Mucosa of descending colon (tissue), 3 donors: ENCODE measurements at regions not wholly inside any gene's neighbourhood (a gene's known extent, or its start where the extent isn't known, plus 50 kb on each side); places are given as distances from the start of the nearest gene placed in this dataset.

Experiments
- ATAC-seq: fragments of 200-7000 bp; cut with Tn5 transposase; one replicate; pipeline ENCODE4 v1.9.1; 2020; ENCODE audit warnings: mild to moderate bottlenecking, moderate library complexity
- DNase-seq, 3 donors: peaks; one replicate each; pipeline ENCODE4 v3.0.0-alpha.2; 2020
- H3K36me3 ChIP-seq: fragments of 200-600 bp; one replicate; pipeline ENCODE4 v1.8.0; 2021; ENCODE audit warnings: low read depth, mild to moderate bottlenecking
- H3K4me1 ChIP-seq: fragments of 200-600 bp; one replicate; pipeline ENCODE4 v1.8.0; 2021; ENCODE audit warnings: low read depth, mild to moderate bottlenecking
- H3K4me3 ChIP-seq: fragments of 200-600 bp; one replicate; pipeline ENCODE4 v1.8.0; 2021; ENCODE audit warnings: mild to moderate bottlenecking
- H3K9me3 ChIP-seq: fragments of 200-600 bp; one replicate; pipeline ENCODE4 v1.8.0; 2021; ENCODE audit warnings: mild to moderate bottlenecking
- intact Hi-C, 2 donors: fragments of 100-400 bp; cut with DNase I in 1 of 2; cut with micrococcal nuclease in 1 of 2; formaldehyde crosslinking; loops; one replicate each; pipeline versions ENCODE4 v1.11.0 to v1.11.1; 2022; cut with DNase I, micrococcal nuclease
- TF ChIP-seq, protein P1 (sequence below): fragments of 200-600 bp; IDR thresholded peaks from one replicate; pipeline ENCODE4 v1.8.0; 2022; ENCODE audit warnings: antibody characterized with exemption, mild to moderate bottlenecking
- donor health status: DM: no; HTN: no; CAD: no; lungs with moderate emphysema.
- donor health status: DM: no; HTN: no; CAD: no.
- donor health status: DM: no; HTN: yes; CAD: no.

DNA sequence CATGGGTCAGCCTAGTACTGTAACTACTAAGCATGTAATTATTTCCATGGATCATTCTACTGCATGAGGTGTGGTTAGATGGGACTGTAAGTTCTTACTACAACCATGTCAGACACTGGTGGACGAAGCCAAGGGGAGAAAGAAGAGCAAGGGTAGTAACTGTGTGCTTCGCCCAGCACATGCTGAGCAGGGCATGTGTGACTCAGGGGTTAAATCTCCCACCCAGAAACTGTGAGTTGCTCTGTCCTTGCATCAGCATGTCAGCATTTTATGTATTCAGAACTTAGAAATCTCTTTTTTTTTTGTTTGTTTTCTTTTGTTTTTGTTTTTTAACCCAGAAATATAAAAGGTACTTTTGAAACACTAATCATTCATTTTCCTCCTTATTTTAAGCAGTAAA, 436.6 kb upstream of the KLF12 start:
- Histone ChIP-seq H3K9me3 (no peaks in the 10 kb centered on the region), H3K4me1 (no peaks in the 10 kb centered on the region), H3K36me3 (no peaks in the 10 kb centered on the region), H3K4me3 (no peak overlapping the region)
- intact Hi-C loops = no loop called here
- no peak for DNase-seq
- no peak for ATAC-seq
- TF ChIP-seq, protein P1, sequence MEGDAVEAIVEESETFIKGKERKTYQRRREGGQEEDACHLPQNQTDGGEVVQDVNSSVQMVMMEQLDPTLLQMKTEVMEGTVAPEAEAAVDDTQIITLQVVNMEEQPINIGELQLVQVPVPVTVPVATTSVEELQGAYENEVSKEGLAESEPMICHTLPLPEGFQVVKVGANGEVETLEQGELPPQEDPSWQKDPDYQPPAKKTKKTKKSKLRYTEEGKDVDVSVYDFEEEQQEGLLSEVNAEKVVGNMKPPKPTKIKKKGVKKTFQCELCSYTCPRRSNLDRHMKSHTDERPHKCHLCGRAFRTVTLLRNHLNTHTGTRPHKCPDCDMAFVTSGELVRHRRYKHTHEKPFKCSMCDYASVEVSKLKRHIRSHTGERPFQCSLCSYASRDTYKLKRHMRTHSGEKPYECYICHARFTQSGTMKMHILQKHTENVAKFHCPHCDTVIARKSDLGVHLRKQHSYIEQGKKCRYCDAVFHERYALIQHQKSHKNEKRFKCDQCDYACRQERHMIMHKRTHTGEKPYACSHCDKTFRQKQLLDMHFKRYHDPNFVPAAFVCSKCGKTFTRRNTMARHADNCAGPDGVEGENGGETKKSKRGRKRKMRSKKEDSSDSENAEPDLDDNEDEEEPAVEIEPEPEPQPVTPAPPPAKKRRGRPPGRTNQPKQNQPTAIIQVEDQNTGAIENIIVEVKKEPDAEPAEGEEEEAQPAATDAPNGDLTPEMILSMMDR = no peak

DNA sequence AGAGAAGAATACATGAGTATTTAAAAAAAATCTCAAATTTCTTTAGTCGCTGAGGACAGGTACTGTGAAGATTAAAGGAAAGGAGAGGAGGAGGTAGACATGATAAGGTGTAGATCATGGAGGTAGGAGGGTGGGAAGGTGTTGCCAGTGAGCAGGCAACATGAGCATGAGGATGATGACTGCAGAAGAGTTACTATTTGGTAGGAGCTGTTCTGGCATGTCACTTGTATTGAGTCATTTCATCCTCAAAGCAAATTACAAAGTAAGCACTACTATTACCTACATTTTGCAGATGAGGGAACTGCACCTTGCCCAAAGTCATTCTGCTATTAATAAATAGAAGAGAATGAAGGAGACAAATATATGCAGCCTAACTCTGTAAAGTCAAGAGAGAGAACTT, 435.8 kb upstream of the KLF12 start:
- Histone ChIP-seq H3K9me3 (no peaks in the 10 kb centered on the region), H3K4me1 (no peaks in the 10 kb centered on the region), H3K4me3 (no peak overlapping the region), H3K36me3 (no peaks in the 10 kb centered on the region)
- ATAC-seq (no peak), DNase-seq (no peak)
- intact Hi-C loops = no loop called here
- TF ChIP-seq, protein P1 = no peak

DNA sequence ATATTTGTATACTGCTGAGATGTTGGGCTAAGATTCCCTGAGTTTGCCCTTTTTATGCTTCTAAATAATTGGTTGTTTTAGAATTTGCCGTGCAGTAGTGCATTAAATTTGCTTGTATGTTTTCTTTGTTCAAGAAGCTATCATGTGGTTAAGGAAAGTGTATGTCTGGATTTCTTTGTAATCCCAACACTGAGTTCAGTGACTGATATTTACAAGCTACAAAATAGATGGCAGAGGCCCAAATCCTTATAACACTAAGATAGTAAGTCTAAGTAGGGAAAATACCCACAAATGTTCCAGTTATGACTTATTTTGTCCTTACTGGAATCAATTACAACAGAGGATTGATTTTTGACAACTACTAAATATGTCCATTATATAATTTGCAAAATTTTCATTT, 435.0 kb upstream of the KLF12 start:
- H3K9me3 ChIP-seq = no peaks in the 10 kb centered on the region
- TF ChIP-seq, protein P1 = no peak
- H3K4me1 ChIP-seq = no peaks in the 10 kb centered on the region
- intact Hi-C loops = no loop called here
- no peak overlapping the region for H3K4me3 ChIP-seq
- ATAC-seq (no peak), DNase-seq (no peak)
- H3K36me3 ChIP-seq = no peaks in the 10 kb centered on the region

DNA sequence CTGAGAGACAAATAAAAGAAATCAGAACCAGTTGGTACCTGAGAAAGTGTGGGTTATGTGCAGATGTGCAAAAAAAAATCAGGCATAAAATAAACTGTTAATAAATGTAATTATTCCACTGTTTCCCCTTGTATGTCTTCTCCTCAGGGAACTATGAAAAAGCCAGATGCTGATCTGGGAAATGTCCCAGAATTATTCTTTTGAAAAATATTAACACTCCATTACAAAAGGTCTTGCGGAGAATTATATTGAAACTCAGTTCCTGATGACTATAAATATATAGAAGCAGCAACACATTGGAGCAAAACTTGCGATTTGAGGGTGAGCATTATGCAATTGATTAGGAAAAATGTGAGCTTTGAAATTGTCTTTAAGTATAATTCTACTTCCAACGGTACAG, 433.3 kb upstream of the KLF12 start:
- H3K4me1 ChIP-seq = no peaks in the 10 kb centered on the region
- ATAC-seq (no peak), DNase-seq (no peak)
- intact Hi-C loops = no loop called here
- no peaks in the 10 kb centered on the region for H3K9me3 ChIP-seq
- H3K4me3 ChIP-seq = no peak overlapping the region
- TF ChIP-seq, protein P1 = no peak
- H3K36me3 ChIP-seq = no peaks in the 10 kb centered on the region

DNA sequence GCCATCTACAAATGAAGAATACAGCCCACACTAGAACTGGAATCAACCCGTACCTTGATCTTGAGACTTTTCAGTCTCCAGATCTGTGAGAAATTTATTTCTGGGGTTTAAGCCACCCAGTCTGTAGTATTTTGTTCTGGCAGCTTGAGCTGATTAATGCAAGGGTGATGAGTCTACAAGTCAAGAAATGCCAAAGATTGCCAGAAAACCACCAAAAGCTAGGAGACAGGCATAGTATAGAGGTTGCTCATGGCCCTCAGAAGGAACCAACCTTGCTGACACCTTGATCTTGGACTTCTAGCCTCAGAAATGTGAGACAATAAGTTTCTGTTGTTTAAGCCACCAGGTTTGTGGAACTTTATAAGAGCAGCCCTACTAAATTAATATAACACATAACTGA, 428.2 kb upstream of the KLF12 start:
- DNase-seq (no peak), ATAC-seq (no peak)
- TF ChIP-seq, protein P1 = no peak
- Histone ChIP-seq H3K36me3 (no peaks in the 10 kb centered on the region), H3K4me1 (no peaks in the 10 kb centered on the region), H3K9me3 (no peaks in the 10 kb centered on the region), H3K4me3 (no peak overlapping the region)
- intact Hi-C loops = no loop called here

DNA sequence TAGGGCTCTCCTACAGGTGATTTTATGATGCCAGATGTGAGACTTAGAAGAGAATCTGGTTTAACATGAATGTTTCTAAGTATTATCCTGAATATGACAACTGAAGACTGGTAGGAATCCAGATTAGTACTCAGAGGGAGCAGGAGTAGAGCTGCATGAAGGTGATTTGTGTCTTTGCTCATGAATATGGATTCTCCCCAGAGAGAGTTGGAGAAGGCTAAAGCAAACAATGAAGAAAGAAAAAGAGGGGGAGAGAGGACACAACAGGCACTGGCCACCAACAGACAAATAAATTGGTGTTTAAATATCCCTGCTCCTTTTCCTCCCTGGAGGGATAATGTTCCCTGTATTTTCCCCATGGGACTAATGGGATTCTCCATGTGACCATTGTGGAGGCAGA, 427.0 kb upstream of the KLF12 start:
- Histone ChIP-seq H3K4me1 (no peaks in the 10 kb centered on the region), H3K4me3 (no peak overlapping the region), H3K36me3 (no peaks in the 10 kb centered on the region), H3K9me3 (no peaks in the 10 kb centered on the region)
- ATAC-seq (no peak), DNase-seq (no peak)
- TF ChIP-seq, protein P1 = no peak
- intact Hi-C loops = no loop called here
